ENCODE measurements at regions not wholly inside any gene's neighbourhood (a gene's known extent, or its start where the extent isn't known, plus 50 kb on each side); places are given as distances from the start of the nearest gene placed in this dataset.
"Not testable (repeated sequence)": the region's sequence is repeated elsewhere in the genome, so short reads cannot be mapped to it uniquely, and the experiment has no call there.

- DNase-seq (ENCODE audit: low spot score) = no peak
Observed at GRCh38 chr4:170190265-170190664, 100.5 kb upstream of the AADAT start.

DNA sequence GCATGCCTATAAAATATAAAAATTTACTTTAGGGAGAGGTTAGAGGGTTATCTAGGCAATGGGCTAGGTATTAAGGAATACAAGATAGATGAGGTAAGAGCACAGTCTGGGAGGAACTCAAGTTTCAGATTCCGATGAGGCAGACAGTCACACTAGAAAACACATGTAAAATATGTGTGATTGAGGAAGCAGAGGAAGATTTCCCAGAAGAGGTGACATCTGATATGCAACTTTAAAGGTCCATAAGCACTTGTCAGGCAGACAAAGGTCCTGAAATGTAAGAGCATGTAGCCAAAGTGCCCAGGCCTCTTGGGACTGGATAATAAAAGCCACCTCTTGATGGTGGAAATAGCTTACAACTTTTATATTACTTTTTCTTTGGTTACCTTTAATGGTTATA is 81.1 kb upstream of the AADAT start:
- DNase-seq (ENCODE audit: low spot score) = no peak

- no peak for DNase-seq (ENCODE audit: low spot score)
Observed at GRCh38 chr4:170169699-170170098, 79.9 kb upstream of the AADAT start.

DNA sequence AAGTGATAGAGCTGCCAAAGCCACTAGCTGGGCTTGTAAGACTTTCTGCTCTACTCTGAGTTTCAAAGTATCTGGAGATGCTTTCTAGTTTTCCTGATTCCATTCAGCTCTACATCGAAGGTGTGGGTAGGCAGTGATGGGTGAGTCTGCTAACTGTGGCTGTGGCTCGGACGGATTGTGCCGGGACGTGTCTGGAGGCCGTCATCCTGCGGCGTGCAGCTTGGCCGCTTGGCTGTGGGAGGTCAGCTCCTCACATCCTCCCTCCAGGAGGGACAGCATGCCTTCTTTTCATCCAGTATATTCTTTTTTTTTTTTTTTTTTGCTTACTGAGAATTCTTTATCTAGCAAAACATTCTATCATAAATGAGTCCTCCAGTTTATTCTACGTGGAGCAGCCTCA is 77.9 kb upstream of the AADAT start:
- DNase-seq (ENCODE audit: low spot score) = no peak

DNA sequence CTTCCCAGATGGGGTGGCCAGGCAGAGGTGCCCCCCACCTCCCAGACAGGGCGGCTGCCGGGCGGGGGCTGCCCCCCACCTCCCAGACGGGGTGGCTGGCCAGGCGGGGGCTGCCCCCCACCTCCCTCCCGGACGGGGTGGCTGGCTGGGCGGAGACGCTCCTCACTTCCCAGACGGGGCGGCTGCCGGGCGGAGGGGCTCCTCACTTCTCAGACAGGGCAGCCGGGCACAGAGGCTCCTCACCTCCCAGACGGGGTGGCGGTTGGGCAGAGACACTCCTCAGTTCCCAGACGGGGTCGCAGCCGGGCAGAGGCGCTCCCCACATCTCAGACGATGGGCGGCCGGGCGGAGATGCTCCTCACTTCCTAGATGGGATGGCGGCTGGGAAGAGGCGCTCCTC is 76.4 kb upstream of the AADAT start:
- not testable (repeated sequence) for DNase-seq (ENCODE audit: low spot score)

- no peak for DNase-seq (ENCODE audit: low spot score)
Observed at GRCh38 chr4:170162416-170162815, 72.7 kb upstream of the AADAT start.

DNA sequence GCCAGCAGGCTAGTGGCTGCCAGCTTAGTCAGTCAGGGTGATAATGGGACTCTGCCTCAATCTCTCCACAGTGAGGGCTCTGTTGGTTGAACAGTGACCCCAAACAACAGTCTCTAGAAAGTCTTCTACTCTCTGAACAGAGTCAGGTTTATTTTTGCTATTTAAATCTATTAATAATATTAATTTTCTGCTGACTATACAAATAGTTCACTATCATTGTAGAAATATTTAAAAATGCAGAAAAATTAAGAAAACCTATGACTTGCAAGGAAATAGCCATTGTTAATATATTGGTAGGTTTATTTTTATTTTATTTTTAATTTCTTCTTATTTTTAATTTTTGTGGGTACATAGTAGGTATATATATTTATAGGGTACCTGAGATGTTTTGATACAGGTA is 67.9 kb upstream of the AADAT start:
- no peak for DNase-seq (ENCODE audit: low spot score)

DNA sequence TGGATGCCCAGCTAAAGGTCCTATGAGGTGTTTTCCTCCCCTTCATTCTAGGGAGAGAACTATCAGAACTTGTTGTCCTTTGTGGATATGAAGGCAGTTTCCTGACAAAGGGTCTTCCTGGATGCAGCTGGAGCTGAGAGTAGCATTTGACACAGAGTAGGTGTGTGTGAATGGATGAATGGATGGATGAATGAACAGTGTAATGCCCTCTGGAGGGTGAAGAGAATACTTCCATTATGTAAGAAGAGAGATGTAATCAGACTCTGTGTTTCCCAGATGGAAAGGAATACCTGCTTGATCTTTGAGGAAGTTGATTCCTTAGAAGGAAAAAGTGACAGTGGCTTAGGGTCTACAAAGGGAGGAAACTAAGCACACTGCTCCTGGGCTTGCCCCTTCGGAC is 55.4 kb upstream of the AADAT start:
- no peak for DNase-seq (ENCODE audit: low spot score)

DNA sequence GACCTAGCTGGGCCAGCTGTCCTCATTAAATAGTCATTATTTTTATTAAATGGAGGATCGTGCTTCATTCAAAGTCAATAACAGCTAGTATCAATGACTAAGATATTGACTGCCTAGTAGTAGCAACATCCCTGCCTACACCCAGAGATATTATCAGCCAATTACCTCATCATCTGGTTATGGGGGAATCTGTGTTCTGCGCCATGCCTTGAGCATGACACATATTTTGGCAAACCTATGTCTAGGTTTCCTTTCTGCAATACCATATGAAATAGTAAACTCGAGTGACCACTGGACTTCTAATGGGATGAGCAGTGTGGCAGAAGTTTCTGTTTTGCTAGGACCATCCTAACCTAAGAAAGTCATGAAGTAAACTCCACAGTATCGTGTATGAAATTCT is 50.0 kb upstream of the AADAT start:
- DNase-seq (ENCODE audit: low spot score) = no peak

All from cerebellar cortex (tissue), 1 donor.